ENCODE measurements at regions not wholly inside any gene's neighbourhood (a gene's known extent, or its start where the extent isn't known, plus 50 kb on each side); places are given as distances from the start of the nearest gene placed in this dataset.

- TF ChIP-seq, protein P1, sequence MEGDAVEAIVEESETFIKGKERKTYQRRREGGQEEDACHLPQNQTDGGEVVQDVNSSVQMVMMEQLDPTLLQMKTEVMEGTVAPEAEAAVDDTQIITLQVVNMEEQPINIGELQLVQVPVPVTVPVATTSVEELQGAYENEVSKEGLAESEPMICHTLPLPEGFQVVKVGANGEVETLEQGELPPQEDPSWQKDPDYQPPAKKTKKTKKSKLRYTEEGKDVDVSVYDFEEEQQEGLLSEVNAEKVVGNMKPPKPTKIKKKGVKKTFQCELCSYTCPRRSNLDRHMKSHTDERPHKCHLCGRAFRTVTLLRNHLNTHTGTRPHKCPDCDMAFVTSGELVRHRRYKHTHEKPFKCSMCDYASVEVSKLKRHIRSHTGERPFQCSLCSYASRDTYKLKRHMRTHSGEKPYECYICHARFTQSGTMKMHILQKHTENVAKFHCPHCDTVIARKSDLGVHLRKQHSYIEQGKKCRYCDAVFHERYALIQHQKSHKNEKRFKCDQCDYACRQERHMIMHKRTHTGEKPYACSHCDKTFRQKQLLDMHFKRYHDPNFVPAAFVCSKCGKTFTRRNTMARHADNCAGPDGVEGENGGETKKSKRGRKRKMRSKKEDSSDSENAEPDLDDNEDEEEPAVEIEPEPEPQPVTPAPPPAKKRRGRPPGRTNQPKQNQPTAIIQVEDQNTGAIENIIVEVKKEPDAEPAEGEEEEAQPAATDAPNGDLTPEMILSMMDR (conservative IDR thresholded peaks at IDR 0.05; ENCODE audit: low read depth, low read length): no peak
- no peak for TF ChIP-seq EZH2 (IDR thresholded peaks at IDR 0.05; ENCODE audit: borderline replicate concordance, low read depth, low read length, poor library complexity, severe bottlenecking)
Measured at GRCh38 chr5:148931453-148932057, 105.1 kb downstream of the ADRB2 start.

All from A673 (cell line).